Endothelial cell of umbilical vein (primary cell): ENCODE measurements at regions not wholly inside any gene's neighbourhood (a gene's known extent, or its start where the extent isn't known, plus 50 kb on each side); places are given as distances from the start of the nearest gene placed in this dataset.

Experiments
- BruUV-seq: library from RNA; stranded (reverse); fragments of 400-500 nt; replicated peaks from 2 replicates; lab custom pipeline; 2021; lab: Mats Ljungman, UMichigan
- CTCF ChIA-PET: fragments of 300-600, 350-600 bp; sonication (Branson Sonifier 250); formaldehyde crosslinking; loops from one replicate; lab custom pipeline; 2021; ENCODE audit warnings: antibody characterized with exemption, inconsistent platforms; lab: Charles Lee
- POLR2A ChIA-PET: fragments of 300-600, 350-600 bp; sonication (Branson Sonifier 250); formaldehyde crosslinking; loops from one replicate; lab custom pipeline; 2021; ENCODE audit warnings: antibody characterized with exemption, inconsistent platforms; lab: Charles Lee
- DNase-seq: peaks from one replicate; pipeline ENCODE4 v3.0.0-alpha.2; 2011; ENCODE audit warnings: low read depth, low spot score
- FAIRE-seq: peaks from 2 replicates; lab custom pipeline; 2011; peaks lifted over from hg19 to GRCh38; lab: Jason Lieb, UNC
- H2AFZ ChIP-seq: 2 replicates; pipeline ENCODE4 v1.6.0; 2012; ENCODE audit warnings: low read depth, low read length, control low read depth, inconsistent platforms
- H3K27ac ChIP-seq: 2 replicates; pipeline ENCODE4 v1.5.1; 2011; ENCODE audit warnings: low read depth, mild to moderate bottlenecking, control low read depth, low read length, moderate library complexity; ENCODE audit not compliant: insufficient read depth
- H3K27me3 ChIP-seq, 2 experiments: 2 replicates each; pipeline versions ENCODE4 v1.6.0 to v1.6.1; 2011; ENCODE audit warnings: low read length in 2 of 2, mixed read lengths in 1 of 2; ENCODE audit not compliant: control insufficient read depth in 2 of 2, insufficient read depth in 2 of 2
- H3K36me3 ChIP-seq, 2 experiments: 2 replicates in 1 of 2; 3 replicates in 1 of 2; pipeline ENCODE4 v1.5.1; 2011; ENCODE audit warnings: low read length in 2 of 2, mild to moderate bottlenecking in 1 of 2, moderate library complexity in 1 of 2; ENCODE audit not compliant: control insufficient read depth in 2 of 2, insufficient read depth in 2 of 2; ENCODE audit errors: extremely low read depth in 1 of 2
- H3K4me1 ChIP-seq: 3 replicates; pipeline ENCODE4 v1.5.1; 2011; ENCODE audit warnings: mild to moderate bottlenecking, low read length; ENCODE audit not compliant: control insufficient read depth, insufficient read depth; ENCODE audit errors: extremely low read depth
- H3K4me2 ChIP-seq: 2 replicates; pipeline ENCODE4 v1.6.1; 2011; ENCODE audit warnings: low read length, control low read depth, mixed read lengths; ENCODE audit not compliant: insufficient read depth
- H3K4me3 ChIP-seq, 3 experiments: fragments of 200-600 bp in 1 of 3; sonication (generic), shearing (Covaris generic) in 1 of 3; replicated peaks in 1 of 3; 2 replicates each; pipeline ENCODE4 v1.5.1; 2011 to 2016; ENCODE audit warnings: control low read depth in 3 of 3, low read length in 3 of 3, mild to moderate bottlenecking in 2 of 3, inconsistent platforms in 1 of 3, low read depth in 1 of 3, moderate library complexity in 1 of 3; ENCODE audit not compliant: insufficient read depth in 1 of 3
- H3K79me2 ChIP-seq: 2 replicates; pipeline ENCODE4 v1.6.0; 2012; ENCODE audit warnings: low read length, inconsistent platforms; ENCODE audit not compliant: control insufficient read depth, insufficient read depth
- H3K9ac ChIP-seq: replicated peaks from 2 replicates; pipeline ENCODE3; 2011; ENCODE audit warnings: low read length, control low read depth; ENCODE audit not compliant: insufficient read depth; ENCODE audit errors: extremely low read depth
- H3K9me1 ChIP-seq: replicated peaks from 3 replicates; pipeline ENCODE4 v1.6.0; 2011; ENCODE audit warnings: mild to moderate bottlenecking, low read length; ENCODE audit not compliant: control insufficient read depth, insufficient read depth; ENCODE audit errors: extremely low read depth
- H3K9me3 ChIP-seq: replicated peaks from 2 replicates; pipeline ENCODE4 v1.5.1; 2012; ENCODE audit warnings: low read length, inconsistent platforms; ENCODE audit not compliant: control insufficient read depth, insufficient read depth
- H4K20me1 ChIP-seq: replicated peaks from 2 replicates; pipeline ENCODE3; 2011; ENCODE audit warnings: mild to moderate bottlenecking, low read length; ENCODE audit not compliant: control insufficient read depth, insufficient read depth; ENCODE audit errors: extremely low read depth
- EZH2 ChIP-seq: IDR thresholded peaks from 2 replicates; pipeline ENCODE4 v1.6.1; 2012; ENCODE audit warnings: borderline replicate concordance, low read depth, mild to moderate bottlenecking, moderate library complexity, low read length, inconsistent platforms; ENCODE audit not compliant: severe bottlenecking
- FOS ChIP-seq: IDR thresholded peaks from 2 replicates; pipeline ENCODE4 v1.6.1; 2011; ENCODE audit warnings: mild to moderate bottlenecking, low read length, moderate library complexity, borderline replicate concordance; ENCODE audit not compliant: insufficient read depth
- GATA2 ChIP-seq: IDR thresholded peaks from 2 replicates; pipeline ENCODE4 v1.7.0; 2011; ENCODE audit warnings: low read depth, mild to moderate bottlenecking, moderate library complexity, mixed read lengths, low read length; ENCODE audit not compliant: insufficient read length, insufficient read depth
- JUN ChIP-seq: IDR thresholded peaks from 2 replicates; pipeline ENCODE4 v1.6.1; 2011; ENCODE audit warnings: borderline replicate concordance, low read depth; ENCODE audit not compliant: insufficient read length, insufficient read depth
- MAX ChIP-seq: IDR thresholded peaks from 2 replicates; pipeline ENCODE4 v1.6.1; 2011; ENCODE audit not compliant: insufficient read depth, insufficient read length
- MYC ChIP-seq: IDR thresholded peaks from one replicate; pipeline ENCODE4 v1.6.1; 2011; ENCODE audit warnings: mild to moderate bottlenecking, low read depth, low read length
- POLR2A ChIP-seq: IDR thresholded peaks from 2 replicates; pipeline ENCODE4 v1.6.1; 2012; ENCODE audit warnings: low read depth, mild to moderate bottlenecking, control low read depth, low read length
- POLR2AphosphoS5 ChIP-seq: IDR thresholded peaks from 2 replicates; pipeline ENCODE4 v1.6.1; 2012; ENCODE audit warnings: low read depth, mild to moderate bottlenecking, control low read depth, low read length, moderate library complexity; ENCODE audit not compliant: insufficient read depth
- dilution Hi-C: fragments of 300-500 bp; cut with MboI; formaldehyde crosslinking; loops from one replicate; pipeline ENCODE4 v1.15.0; 2019; ENCODE audit warnings: low sequenced_read_pairs; ENCODE audit not compliant: extremely low pct_ligation_motif_present
- intact Hi-C: fragments of 100-400 bp; cut with micrococcal nuclease; formaldehyde crosslinking; loops from one replicate; pipeline ENCODE4 v1.10.0; 2022
- TF ChIP-seq, protein P1 (sequence below), 2 donors: IDR thresholded peaks; 1 replicate in 1 of 2; 2 replicates in 1 of 2; pipeline ENCODE4 v1.5.1; 2011; ENCODE audit warnings: low read length in 2 of 2, mild to moderate bottlenecking in 2 of 2, moderate library complexity in 2 of 2, control low read depth in 1 of 2, inconsistent platforms in 1 of 2, low read depth in 1 of 2; ENCODE audit not compliant: insufficient read depth in 1 of 2; ENCODE audit errors: extremely low read depth in 1 of 2

GRCh38 chr6:63521475-63522210 lies 50.6 kb upstream of the LOC128125822 start:
- H4K20me1 ChIP-seq = no peaks in the 10 kb centered on the region
- no peak overlapping the region for H3K4me2 ChIP-seq
- TF ChIP-seq POLR2A (no peak), MYC (no peak), EZH2 (no peak), MAX (no peak), JUN (no peak), POLR2AphosphoS5 (no peak), FOS (no peak), GATA2 (no peak)
- TF ChIP-seq, protein P1, sequence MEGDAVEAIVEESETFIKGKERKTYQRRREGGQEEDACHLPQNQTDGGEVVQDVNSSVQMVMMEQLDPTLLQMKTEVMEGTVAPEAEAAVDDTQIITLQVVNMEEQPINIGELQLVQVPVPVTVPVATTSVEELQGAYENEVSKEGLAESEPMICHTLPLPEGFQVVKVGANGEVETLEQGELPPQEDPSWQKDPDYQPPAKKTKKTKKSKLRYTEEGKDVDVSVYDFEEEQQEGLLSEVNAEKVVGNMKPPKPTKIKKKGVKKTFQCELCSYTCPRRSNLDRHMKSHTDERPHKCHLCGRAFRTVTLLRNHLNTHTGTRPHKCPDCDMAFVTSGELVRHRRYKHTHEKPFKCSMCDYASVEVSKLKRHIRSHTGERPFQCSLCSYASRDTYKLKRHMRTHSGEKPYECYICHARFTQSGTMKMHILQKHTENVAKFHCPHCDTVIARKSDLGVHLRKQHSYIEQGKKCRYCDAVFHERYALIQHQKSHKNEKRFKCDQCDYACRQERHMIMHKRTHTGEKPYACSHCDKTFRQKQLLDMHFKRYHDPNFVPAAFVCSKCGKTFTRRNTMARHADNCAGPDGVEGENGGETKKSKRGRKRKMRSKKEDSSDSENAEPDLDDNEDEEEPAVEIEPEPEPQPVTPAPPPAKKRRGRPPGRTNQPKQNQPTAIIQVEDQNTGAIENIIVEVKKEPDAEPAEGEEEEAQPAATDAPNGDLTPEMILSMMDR (IDR thresholded peaks at IDR 0.05; ENCODE audit: extremely low read depth in 1 of 2, insufficient read depth in 1 of 2, low read depth in 1 of 2, low read length in 2 of 2) = no peak
- H3K27ac ChIP-seq = no peak overlapping the region
- POLR2A ChIA-PET = no interaction called here
- no peak overlapping the region for H3K9ac ChIP-seq
- no peaks in the 10 kb centered on the region for H3K4me1 ChIP-seq
- DNase-seq = no peak
- no TSS peak for BruUV-seq
- FAIRE-seq = no peak
- no peak overlapping the region for H3K4me3 ChIP-seq
- H2AFZ ChIP-seq = no peak overlapping the region
- dilution Hi-C loops = no loop called here
- CTCF ChIA-PET = no interaction called here
- H3K9me1 ChIP-seq = no peaks in the 10 kb centered on the region
- no peaks in the 10 kb centered on the region for H3K36me3 ChIP-seq
- no peaks in the 10 kb centered on the region for H3K9me3 ChIP-seq
- no peaks in the 10 kb centered on the region for H3K27me3 ChIP-seq
- intact Hi-C loops = no loop called here
- no peaks in the 10 kb centered on the region for H3K79me2 ChIP-seq
